Peyer's patch (tissue), 4 donors: ENCODE measurements at regions not wholly inside any gene's neighbourhood (a gene's known extent, or its start where the extent isn't known, plus 50 kb on each side); places are given as distances from the start of the nearest gene placed in this dataset.

Experiments
- DNase-seq, 3 donors: peaks; one replicate each; pipeline ENCODE4 v3.0.0-alpha.2; 2017 to 2019
- H3K27ac ChIP-seq, 4 donors: fragments of 200-600 bp; sonication (generic); one replicate each; pipeline ENCODE4 v1.5.1; 2016 to 2019
- H3K27me3 ChIP-seq, 2 donors: fragments of 200-600 bp; sonication (generic); one replicate each; pipeline ENCODE4 v1.5.1; 2019
- H3K36me3 ChIP-seq, 3 donors: fragments of 200-600 bp; sonication (generic); one replicate each; pipeline ENCODE4 v1.5.1; 2016 to 2019
- H3K4me1 ChIP-seq, 4 donors: fragments of 200-600 bp; sonication (generic); one replicate each; pipeline ENCODE4 v1.5.1; 2016 to 2019
- H3K4me3 ChIP-seq, 4 donors: fragments of 200-600 bp; sonication (generic); 1 replicate in 3 of 4; 2 replicates in 1 of 4; pipeline ENCODE4 v1.5.1; 2016 to 2019; ENCODE audit warnings: mild to moderate bottlenecking in 1 of 4
- H3K9me3 ChIP-seq, 4 donors: fragments of 200-600 bp; sonication (generic); one replicate each; pipeline ENCODE4 v1.5.1; 2016 to 2019; ENCODE audit warnings: mild to moderate bottlenecking in 1 of 4
- CTCF ChIP-seq, 6 experiments: fragments of 450-650 bp in 4 of 6; fragments of 200-600 bp in 2 of 6; sonication (generic) in 1 of 6; IDR thresholded peaks; one replicate each; pipeline ENCODE4 v1.5.1; 2017 to 2019; ENCODE audit warnings: antibody characterized with exemption in 6 of 6, mild to moderate bottlenecking in 3 of 6, moderate library complexity in 1 of 6
- POLR2A ChIP-seq, 2 donors: fragments of 450-650 bp; IDR thresholded peaks; one replicate each; pipeline ENCODE4 v1.5.1; 2017; ENCODE audit warnings: antibody characterized with exemption in 2 of 2, mild to moderate bottlenecking in 2 of 2, moderate library complexity in 2 of 2

GRCh38 chr9:28435456-28435855, 862.2 kb upstream of the C9orf72 start:
- H3K9me3 ChIP-seq = no peaks in the 10 kb centered on the region
- no peaks in the 10 kb centered on the region for H3K27me3 ChIP-seq
- no peaks in the 10 kb centered on the region for H3K36me3 ChIP-seq
- TF ChIP-seq CTCF (IDR thresholded peaks at IDR 0.05) (no peak), POLR2A (IDR thresholded peaks at IDR 0.05) (no peak)
- no peak overlapping the region for H3K4me3 ChIP-seq
- H3K4me1 ChIP-seq = no peaks in the 10 kb centered on the region
- DNase-seq = no peak
- H3K27ac ChIP-seq = no peak overlapping the region

DNA sequence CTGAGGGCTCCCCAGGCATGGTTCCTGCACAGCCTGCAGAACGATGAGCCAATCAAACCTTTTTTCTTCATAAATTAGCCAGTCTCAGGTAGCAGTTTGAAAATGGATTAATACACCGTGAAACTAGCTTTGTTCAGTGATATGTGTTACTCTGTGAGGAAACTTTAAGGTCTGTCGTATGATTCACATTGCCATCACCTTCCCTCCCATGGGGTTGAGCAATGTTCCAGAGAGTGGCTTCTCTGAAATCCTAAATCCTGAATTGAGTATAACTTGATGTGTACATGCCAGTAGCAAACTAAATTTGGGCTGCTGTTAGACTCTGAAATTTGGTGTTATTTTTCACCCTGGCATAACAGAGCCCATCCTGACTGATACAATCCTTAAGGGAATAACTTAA, 866.4 kb upstream of the C9orf72 start:
- Histone ChIP-seq H3K4me3 (no peak overlapping the region), H3K27me3 (no peaks in the 10 kb centered on the region), H3K4me1 (no peaks in the 10 kb centered on the region), H3K9me3 (no peaks in the 10 kb centered on the region), H3K36me3 (no peaks in the 10 kb centered on the region), H3K27ac (no peak overlapping the region)
- DNase-seq = no peak
- TF ChIP-seq POLR2A (IDR thresholded peaks at IDR 0.05) (no peak), CTCF (IDR thresholded peaks at IDR 0.05) (no peak)

- Histone ChIP-seq H3K27me3 (no peaks in the 10 kb centered on the region), H3K27ac (no peak overlapping the region), H3K36me3 (no peaks in the 10 kb centered on the region), H3K4me1 (no peaks in the 10 kb centered on the region), H3K4me3 (no peak overlapping the region), H3K9me3 (no peaks in the 10 kb centered on the region)
- TF ChIP-seq POLR2A (IDR thresholded peaks at IDR 0.05) (no peak), CTCF (IDR thresholded peaks at IDR 0.05) (no peak)
- no peak for DNase-seq
Measured at GRCh38 chr9:28443461-28443860, 870.2 kb upstream of the C9orf72 start.

DNA sequence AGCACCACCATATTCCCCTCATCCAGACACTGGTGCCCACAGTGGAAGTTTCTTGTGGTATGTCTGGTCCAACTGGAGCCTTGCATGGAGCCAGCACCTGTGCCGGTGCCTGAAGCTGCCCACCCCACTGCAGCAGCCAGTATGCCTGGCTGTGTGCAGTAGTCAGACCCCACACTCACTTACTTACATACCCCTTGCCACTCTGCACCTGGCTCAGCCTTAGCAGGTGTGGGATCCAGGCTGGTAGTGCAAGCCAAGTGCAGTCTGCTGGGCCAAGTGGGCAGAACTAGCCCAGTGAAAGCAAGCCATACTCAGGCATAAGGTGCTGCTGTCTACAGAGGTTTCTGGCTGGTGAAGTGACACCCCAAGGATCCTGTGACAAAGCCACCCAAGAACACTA, 871.4 kb upstream of the C9orf72 start:
- Histone ChIP-seq H3K4me1 (no peaks in the 10 kb centered on the region), H3K9me3 (no peaks in the 10 kb centered on the region), H3K27ac (no peak overlapping the region), H3K27me3 (no peaks in the 10 kb centered on the region), H3K36me3 (no peaks in the 10 kb centered on the region), H3K4me3 (no peak overlapping the region)
- no peak for DNase-seq
- TF ChIP-seq POLR2A (IDR thresholded peaks at IDR 0.05) (no peak), CTCF (IDR thresholded peaks at IDR 0.05) (no peak)

DNA sequence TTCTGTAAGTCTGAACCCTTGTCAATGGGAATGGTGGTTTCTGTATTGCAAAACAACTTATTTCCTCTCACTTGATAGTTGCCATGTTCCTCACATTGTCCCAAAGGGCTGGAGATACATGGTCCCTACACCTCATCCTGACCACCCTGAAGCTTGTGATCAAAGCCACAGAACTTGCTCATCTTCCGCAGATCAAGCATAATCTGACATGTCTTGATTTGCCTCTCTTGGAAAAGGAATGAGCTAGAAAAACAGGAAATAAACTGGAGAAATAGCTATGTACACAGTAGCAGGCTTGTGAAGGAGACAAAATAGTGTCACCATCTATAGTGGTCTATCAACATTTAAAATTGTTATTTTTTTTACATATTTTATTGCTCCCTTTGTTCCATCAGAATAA, 871.9 kb upstream of the C9orf72 start:
- DNase-seq = no peak
- no peak for TF ChIP-seq POLR2A (IDR thresholded peaks at IDR 0.05)
- TF ChIP-seq CTCF (IDR thresholded peaks at IDR 0.05) = no peak
- H3K9me3 ChIP-seq = no peaks in the 10 kb centered on the region
- H3K36me3 ChIP-seq = no peaks in the 10 kb centered on the region
- H3K27ac ChIP-seq = no peak overlapping the region
- no peak overlapping the region for H3K4me3 ChIP-seq
- H3K27me3 ChIP-seq = no peaks in the 10 kb centered on the region
- no peaks in the 10 kb centered on the region for H3K4me1 ChIP-seq

DNA sequence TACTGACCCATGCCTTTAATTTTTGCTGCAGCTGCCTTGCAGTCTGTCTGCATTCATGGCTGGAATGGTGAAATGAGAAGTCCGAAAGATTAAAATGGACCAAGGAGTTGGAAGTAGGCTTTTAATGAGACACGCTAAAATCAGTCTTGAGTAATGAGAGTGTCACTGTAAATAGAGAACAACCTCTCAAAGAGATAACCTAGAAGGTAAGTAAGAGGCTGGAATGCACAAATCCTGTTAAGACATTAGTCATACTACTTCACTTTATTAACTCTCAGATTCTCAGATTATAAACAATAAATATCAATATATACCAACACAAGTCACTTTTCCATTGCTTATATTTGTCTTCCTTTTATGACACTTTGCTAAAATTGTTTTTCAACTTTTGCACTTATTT, 880.6 kb upstream of the C9orf72 start:
- no peak for DNase-seq
- Histone ChIP-seq H3K4me1 (no peaks in the 10 kb centered on the region), H3K27me3 (no peaks in the 10 kb centered on the region), H3K9me3 (no peaks in the 10 kb centered on the region), H3K4me3 (no peak overlapping the region), H3K36me3 (no peaks in the 10 kb centered on the region), H3K27ac (no peak overlapping the region)
- TF ChIP-seq POLR2A (IDR thresholded peaks at IDR 0.05) = no peak
- no peak for TF ChIP-seq CTCF (IDR thresholded peaks at IDR 0.05)
